ENCODE measurements at regions not wholly inside any gene's neighbourhood (a gene's known extent, or its start where the extent isn't known, plus 50 kb on each side); places are given as distances from the start of the nearest gene placed in this dataset.
"Not testable (repeated sequence)": the region's sequence is repeated elsewhere in the genome, so short reads cannot be mapped to it uniquely, and the experiment has no call there.

GRCh38 chr14:106511006-106511799 is 984.8 kb downstream of the TMEM121 start:
- DNase-seq (ENCODE audit: low read depth in 2 of 2): peak in 1 of 2 donors; percentile 34

GRCh38 chr14:106511800-106512198 is 985.4 kb downstream of the TMEM121 start:
- DNase-seq (ENCODE audit: low read depth in 2 of 2): no peak

- DNase-seq (ENCODE audit: low read depth in 2 of 2): no peak
Measured at GRCh38 chr14:106513302-106513701, 986.9 kb downstream of the TMEM121 start.

GRCh38 chr14:106518054-106518943 is 991.9 kb downstream of the TMEM121 start:
- DNase-seq (ENCODE audit: low read depth in 2 of 2): peak; percentile 82 to 84

GRCh38 chr14:106522118-106522517 is 995.7 kb downstream of the TMEM121 start:
- DNase-seq (ENCODE audit: low read depth in 2 of 2): not testable (repeated sequence)

- DNase-seq (ENCODE audit: low read depth in 2 of 2): no peak
Measured at GRCh38 chr14:106522990-106523389, 996.6 kb downstream of the TMEM121 start.

- no peak for DNase-seq (ENCODE audit: low read depth in 2 of 2)
Measured at GRCh38 chr14:106528717-106529116, 1002.3 kb downstream of the TMEM121 start.

- DNase-seq (ENCODE audit: low read depth in 2 of 2): no peak
Measured at GRCh38 chr14:106530031-106530422, 1003.6 kb downstream of the TMEM121 start.

- DNase-seq (ENCODE audit: low read depth in 2 of 2): peak; percentile 21
Measured at GRCh38 chr14:106530423-106531107, 1004.2 kb downstream of the TMEM121 start.

GRCh38 chr14:106537597-106537996 is 1011.2 kb downstream of the TMEM121 start:
- not testable (repeated sequence) for DNase-seq (ENCODE audit: low read depth in 2 of 2)

GRCh38 chr14:106538201-106538600 is 1011.8 kb downstream of the TMEM121 start:
- no peak for DNase-seq (ENCODE audit: low read depth in 2 of 2)

GRCh38 chr14:106547735-106548434 is 1021.5 kb downstream of the TMEM121 start:
- no peak for DNase-seq (ENCODE audit: low read depth in 2 of 2)

GRCh38 chr14:106549064-106549463 is 1022.7 kb downstream of the TMEM121 start:
- DNase-seq (ENCODE audit: low read depth in 2 of 2): no peak

- DNase-seq (ENCODE audit: low read depth in 2 of 2): no peak
Measured at GRCh38 chr14:106551265-106551664, 1024.9 kb downstream of the TMEM121 start.

GRCh38 chr14:106556211-106556610 is 1029.8 kb downstream of the TMEM121 start:
- not testable (repeated sequence) for DNase-seq (ENCODE audit: low read depth in 2 of 2)

GRCh38 chr14:106556665-106557289 is 1030.4 kb downstream of the TMEM121 start:
- DNase-seq (ENCODE audit: low read depth in 2 of 2): peak; percentile 71 to 77

GRCh38 chr14:106562451-106562850 is 1036.1 kb downstream of the TMEM121 start:
- no peak for DNase-seq (ENCODE audit: low read depth in 2 of 2)

GRCh38 chr14:106564058-106564643 is 1037.8 kb downstream of the TMEM121 start:
- peak; percentile 46 to 54 for DNase-seq (ENCODE audit: low read depth in 2 of 2)

GRCh38 chr14:106578481-106578880 is 1052.1 kb downstream of the TMEM121 start:
- no peak for DNase-seq (ENCODE audit: low read depth in 2 of 2)

- DNase-seq (ENCODE audit: low read depth in 2 of 2): no peak
Measured at GRCh38 chr14:106579084-106579483, 1052.7 kb downstream of the TMEM121 start.

GRCh38 chr14:106585692-106586091 is 1059.3 kb downstream of the TMEM121 start:
- DNase-seq (ENCODE audit: low read depth in 2 of 2): no peak
